ENCODE measurements at regions not wholly inside any gene's neighbourhood (a gene's known extent, or its start where the extent isn't known, plus 50 kb on each side); places are given as distances from the start of the nearest gene placed in this dataset.
"Not testable (repeated sequence)": the region's sequence is repeated elsewhere in the genome, so short reads cannot be mapped to it uniquely, and the experiment has no call there.

DNA sequence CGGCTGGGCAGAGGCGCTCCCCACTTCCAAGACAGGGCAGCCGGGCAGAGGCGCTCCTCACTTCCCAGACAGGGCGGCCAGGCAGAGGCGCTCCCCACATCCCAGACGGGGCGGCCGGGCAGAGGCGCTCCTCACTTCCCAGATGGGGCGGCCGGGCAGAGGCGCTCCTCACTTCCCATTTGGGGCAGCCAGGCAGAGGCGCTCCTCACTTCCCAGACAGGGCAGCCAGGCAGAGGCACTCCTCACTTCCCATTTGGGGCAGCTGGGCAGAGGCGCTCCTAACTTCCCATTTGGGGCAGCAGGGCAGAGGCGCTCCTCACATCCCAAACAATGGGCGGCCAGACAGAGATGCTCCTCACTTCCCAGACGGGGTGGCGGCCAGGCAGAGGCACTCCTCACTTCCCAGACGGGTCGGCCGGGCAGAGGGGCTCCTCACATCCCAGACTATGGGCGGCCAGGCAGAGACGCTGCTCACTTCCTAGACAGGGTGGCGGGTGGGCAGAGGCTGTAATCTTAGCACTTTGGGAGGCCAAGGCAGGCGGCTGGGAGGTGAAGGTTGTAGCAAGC is 344.4 kb downstream of the TUBA3C start:
- ATAC-seq (ENCODE audit: low FRiP score); DNase-seq (ENCODE audit: low spot score): not testable (repeated sequence)

DNA sequence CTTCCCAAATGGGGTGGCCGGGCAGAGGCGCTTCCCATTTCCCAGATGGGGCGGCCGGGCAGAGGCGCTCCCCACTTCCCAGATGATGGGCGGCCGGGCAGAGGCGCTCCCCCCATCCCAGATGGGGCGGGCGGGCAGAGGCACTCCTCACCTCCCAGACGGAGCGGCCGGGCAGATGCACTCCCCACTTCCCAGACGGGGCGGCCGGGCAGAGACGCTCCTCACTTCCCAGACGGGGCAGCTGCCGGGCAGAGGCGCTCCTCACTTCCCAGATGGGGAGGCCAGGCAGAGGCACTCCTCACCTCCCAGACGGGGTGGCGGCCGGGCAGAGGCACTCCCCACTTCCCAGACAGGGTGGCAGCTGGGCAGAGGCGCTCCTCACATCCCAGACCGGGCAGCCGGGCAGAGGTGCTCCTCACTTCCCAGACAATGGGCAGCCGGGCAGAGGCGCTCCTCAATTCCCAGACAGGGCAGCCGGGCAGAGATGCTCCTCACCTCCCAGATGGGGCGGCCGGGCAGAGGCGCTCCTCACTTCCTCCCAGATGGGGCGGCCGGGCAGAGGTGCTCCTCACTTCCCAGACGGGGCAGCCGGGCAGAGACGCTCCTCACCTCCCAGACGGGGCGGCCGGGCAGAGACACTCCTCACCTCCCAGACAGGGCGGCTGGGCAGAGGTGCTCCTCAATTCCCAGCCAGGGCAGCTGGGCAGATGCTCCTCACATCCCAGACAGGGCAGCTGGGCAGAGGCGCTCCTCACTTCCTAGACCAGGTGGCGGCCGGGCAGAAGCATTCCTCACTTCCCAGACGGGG is 345.0 kb downstream of the TUBA3C start:
- DNase-seq (ENCODE audit: low spot score); ATAC-seq (ENCODE audit: low FRiP score): not testable (repeated sequence)

DNA sequence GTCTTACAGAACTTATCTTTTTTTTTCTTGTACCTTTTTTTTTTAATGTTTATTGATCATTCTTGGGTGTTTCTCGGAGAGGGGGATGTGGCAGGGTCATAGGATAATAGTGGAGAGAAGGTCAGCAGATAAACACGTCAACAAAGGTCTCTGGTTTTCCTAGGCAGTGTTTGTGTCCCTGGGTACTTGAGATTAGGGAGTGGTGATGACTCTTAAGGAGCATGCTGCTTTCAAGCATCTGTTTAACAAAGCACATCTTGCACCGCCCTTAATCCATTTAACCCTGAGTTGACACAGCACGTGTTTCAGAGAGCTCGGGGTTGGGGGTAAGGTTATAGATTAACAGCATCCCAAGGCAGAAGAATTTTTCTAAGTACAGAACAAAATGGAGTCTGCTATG is 345.9 kb downstream of the TUBA3C start:
- ATAC-seq (ENCODE audit: low FRiP score); DNase-seq (ENCODE audit: low spot score): not testable (repeated sequence)

DNA sequence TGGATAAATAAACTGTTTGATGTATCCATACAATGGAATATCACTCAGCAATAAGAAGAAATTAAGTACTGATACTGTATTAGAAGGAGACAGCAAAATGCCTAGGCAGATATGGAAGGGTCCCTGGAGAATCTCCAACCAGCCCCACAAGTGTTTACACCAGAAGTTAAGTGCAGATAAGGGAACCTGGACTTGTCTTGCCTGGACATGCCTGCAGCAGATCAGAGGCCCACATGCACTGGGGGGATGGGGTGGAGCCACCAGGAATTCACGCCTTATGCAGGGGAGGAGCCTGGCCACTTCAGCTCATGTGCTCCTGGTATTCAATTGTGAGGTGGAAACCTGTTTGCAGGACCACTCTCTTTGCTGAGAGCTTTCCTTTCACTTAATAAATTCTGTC is 356.9 kb downstream of the TUBA3C start:
- not testable (repeated sequence) for DNase-seq (ENCODE audit: low spot score); ATAC-seq (ENCODE audit: low FRiP score)

DNA sequence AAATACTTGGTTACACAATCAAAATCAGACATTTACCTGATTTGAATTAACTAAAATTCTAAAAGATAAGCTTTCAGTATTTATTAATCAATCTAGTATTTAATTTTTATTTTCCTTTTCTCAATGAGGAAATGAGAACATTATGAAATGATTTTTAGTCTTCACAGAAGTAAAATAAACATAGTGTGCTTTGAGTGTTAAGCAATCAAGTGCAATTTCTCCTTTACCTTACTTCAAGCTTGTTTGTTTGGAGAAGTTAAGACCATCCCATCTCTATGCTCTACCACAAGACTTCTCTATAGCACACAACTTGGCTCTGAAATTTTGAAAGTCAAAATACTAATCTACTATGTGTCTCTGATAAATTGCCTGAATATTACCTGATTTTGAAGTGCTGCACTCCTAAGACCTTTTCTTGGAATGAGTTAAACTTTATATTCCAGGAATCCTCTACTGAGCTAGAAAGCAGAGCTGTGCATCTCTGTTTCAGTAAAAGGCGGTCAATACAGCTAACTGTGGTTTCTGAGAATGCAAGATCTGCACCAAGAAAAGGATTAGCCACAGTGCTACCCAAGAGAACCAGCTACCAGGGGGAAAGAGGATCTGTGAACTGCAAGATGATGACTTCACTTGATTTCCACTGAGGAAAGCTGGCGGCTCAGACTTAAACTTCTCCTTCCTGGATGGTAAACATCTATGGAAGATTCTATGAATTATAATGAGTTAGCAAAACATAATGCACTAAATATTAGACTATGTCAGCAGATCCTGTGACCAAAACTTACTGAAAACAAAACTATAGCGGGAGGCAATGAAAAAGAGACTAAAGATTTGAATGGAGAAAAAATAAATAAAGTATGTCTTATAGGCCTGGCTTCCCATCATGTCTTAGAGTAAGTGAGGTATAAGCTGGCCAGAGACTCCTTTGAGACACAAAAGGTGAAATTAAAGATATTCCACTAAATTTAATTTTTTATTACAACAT is 358.7 kb downstream of the TUBA3C start:
- not testable (repeated sequence) for ATAC-seq (ENCODE audit: low FRiP score); DNase-seq (ENCODE audit: low spot score)

DNA sequence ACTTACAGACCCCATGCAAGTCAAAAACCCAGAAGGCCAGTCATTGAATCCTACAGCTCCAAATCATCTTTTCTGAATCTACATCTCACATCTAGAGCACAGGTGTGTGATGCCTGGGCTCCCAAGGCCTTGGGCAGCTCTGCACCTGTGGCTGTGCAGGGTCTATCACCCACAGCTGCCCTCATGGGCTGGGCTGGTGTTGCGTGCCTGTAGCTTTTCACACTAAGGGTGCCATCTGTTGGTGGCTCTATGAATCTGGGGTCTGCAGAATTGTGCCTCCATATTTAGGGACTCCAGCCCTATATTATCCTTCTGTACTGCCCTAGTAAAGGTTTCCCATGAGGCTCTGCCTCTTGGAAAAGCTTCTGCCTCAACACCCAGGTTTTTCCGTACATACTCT is 407.6 kb downstream of the TUBA3C start:
- DNase-seq (ENCODE audit: low spot score); ATAC-seq (ENCODE audit: low FRiP score): not testable (repeated sequence)

DNA sequence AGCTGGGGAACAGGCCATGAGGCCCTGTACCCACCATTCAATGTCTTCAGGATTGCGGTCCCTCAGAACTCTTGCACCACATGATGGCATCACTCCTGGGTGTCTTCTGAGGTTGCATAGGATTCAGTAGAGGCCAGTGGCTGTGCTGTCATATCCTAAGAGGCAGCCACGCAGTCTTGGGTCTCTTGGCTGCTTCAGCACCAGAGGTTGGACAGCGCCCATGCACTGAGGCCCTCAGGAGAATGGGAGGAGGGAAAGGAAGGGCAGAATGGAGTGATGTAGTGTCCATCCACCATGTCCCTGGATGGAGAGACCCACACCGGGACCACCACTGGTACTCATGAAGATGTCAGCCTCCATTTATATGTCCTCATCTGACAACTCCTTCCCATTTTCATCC is 439.9 kb downstream of the TUBA3C start:
- not testable (repeated sequence) for ATAC-seq (ENCODE audit: low FRiP score); DNase-seq (ENCODE audit: low spot score)

DNA sequence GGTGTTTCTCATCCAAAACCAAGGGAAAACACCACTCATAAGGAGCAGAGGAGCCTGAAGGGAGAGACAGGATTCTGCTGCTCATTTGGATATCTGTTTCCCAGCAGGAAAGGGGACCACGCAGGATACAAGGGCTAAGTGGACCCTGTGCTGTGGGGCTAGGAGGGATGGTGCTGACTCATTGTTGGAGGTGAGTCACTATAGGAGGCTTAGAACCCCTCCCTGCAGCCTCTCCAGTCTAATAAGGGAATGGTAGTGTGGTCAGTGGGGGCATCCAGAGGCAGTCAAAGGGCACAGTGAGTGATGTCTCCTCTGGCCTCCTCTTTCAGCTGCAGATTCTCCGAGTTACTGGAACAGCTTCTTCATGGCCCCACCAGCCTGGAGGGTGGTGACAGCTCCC is 442.3 kb downstream of the TUBA3C start:
- ATAC-seq (ENCODE audit: low FRiP score) (no peak), DNase-seq (ENCODE audit: low spot score) (no peak)
- TF ChIP-seq, protein P1, sequence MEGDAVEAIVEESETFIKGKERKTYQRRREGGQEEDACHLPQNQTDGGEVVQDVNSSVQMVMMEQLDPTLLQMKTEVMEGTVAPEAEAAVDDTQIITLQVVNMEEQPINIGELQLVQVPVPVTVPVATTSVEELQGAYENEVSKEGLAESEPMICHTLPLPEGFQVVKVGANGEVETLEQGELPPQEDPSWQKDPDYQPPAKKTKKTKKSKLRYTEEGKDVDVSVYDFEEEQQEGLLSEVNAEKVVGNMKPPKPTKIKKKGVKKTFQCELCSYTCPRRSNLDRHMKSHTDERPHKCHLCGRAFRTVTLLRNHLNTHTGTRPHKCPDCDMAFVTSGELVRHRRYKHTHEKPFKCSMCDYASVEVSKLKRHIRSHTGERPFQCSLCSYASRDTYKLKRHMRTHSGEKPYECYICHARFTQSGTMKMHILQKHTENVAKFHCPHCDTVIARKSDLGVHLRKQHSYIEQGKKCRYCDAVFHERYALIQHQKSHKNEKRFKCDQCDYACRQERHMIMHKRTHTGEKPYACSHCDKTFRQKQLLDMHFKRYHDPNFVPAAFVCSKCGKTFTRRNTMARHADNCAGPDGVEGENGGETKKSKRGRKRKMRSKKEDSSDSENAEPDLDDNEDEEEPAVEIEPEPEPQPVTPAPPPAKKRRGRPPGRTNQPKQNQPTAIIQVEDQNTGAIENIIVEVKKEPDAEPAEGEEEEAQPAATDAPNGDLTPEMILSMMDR (IDR thresholded peaks at IDR 0.05): no peak

DNA sequence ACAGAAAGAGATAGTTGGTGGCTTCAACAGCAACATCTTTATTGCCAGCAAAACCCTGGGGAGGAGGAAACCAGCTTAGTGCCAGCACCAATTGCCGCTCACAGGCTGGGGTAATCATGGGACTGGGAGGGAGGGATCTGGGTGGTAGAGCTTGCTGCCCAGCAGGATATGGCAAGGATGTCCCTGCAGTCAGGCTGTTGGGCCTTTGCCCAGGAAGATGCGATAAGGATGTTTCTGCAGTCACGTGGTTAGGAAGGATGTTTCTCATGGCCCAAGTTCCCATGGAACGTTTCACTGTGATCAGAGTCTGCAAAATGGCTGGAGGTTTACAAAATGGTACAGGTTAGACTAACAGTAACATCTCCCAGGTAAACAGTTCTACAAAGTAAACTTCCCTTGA is 443.5 kb downstream of the TUBA3C start:
- DNase-seq (ENCODE audit: low spot score); ATAC-seq (ENCODE audit: low FRiP score): not testable (repeated sequence)

DNA sequence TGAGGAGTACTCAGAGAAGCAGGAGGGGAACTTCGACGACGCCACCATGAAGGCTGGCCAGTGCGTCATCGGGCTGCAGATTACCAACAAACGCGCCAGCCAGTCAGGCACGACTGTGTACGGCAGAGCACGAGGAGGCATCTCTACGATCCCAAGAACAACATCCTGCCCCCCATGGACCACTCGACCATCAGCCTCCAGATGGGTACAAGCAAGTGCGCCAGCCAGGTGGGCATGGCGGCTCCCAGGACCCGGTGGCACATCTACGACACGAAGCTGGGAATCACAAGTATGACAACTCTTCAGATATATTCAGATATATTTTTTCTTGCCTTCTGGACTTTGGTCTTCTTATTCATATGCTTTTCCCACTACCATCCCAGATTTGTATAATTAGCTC is 454.5 kb downstream of the TUBA3C start:
- ATAC-seq (ENCODE audit: low FRiP score); DNase-seq (ENCODE audit: low spot score): not testable (repeated sequence)

DNA sequence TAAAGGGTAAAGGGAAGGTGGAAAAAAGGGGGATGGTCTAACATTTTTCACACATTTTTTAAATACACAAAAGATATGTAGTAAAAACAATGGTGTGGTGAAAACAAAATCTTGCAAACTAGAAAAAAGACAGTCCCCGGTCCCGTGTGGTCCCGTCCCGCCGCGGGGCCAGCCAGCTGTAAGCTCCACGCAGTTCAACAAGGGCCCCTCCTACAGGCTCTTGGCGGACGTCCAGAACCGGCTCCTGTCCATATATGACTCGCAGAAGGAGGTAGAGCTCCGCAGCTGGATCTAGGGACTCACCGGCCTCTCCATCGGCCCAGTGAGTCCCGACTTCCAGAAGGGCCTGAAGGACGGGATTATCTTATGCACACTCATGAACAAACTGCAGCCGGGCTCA is 455.1 kb downstream of the TUBA3C start:
- ATAC-seq (ENCODE audit: low FRiP score); DNase-seq (ENCODE audit: low spot score): not testable (repeated sequence)

DNA sequence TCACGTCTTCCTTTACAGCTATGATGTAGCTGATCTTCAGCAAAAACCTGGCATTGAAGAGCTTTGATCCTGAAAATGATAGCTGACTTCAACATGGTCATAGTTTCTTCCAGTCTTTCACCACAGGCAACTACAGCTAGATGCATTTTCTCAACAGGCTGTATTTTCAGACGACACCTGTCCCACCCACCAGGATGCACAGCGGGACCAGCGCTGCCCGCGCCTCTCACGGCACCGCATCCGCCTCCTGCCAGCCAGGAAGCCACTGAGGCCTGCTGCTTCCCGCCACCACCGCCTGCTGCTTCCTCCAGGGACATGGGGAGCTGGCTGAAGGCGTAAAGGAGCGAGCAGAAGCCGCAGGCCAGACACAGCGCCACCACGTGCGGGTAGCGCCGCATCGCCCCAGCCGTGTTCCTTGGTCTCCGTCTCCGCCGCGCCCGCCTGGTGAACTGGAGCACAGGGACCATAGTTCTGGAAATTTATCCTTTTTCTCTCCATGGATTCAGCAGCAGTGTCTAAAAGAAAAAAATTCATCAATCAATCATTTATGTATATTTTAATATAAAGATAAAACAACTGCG is 456.3 kb downstream of the TUBA3C start:
- DNase-seq (ENCODE audit: low spot score); ATAC-seq (ENCODE audit: low FRiP score): not testable (repeated sequence)

DNA sequence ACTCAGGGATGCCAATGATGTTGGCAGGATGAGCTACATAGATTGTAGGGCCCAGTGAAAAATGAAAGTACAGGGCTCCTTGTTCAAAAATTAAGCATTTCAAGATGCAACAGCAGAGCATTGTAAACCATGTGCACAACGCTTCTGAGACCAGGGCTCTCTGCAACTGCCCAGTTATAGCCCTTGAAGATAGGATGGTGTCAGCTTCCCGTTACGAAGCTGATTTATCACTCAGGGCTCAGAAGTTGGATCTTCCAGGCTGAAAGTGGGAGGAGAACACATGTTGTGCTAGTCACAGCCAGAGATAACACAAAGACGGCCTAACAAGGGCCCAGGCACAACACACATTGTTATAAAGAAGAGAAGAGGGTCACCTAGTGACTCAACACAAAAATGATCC is 466.7 kb downstream of the TUBA3C start:
- DNase-seq (ENCODE audit: low spot score): no peak
- TF ChIP-seq, protein P1 (IDR thresholded peaks at IDR 0.05): no peak
- ATAC-seq (ENCODE audit: low FRiP score): no peak

DNA sequence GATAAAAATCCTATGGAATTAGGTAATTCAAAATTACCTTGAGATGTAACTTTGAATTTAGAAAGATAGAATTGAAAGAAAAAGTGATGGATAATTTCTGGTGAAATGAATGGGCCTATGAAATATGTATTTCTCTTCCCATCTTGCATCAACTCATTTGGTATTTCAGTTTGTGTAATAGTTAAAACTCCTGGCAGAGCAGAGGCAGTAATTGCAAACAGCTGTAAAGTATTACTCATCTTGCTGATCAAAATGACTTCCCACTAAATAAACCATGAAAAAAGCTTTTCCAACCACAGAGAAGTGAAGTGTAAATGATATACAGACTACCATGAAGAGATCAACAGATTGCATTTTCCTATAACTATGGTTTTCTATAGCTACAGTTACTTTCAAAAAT is 471.0 kb downstream of the TUBA3C start:
- ATAC-seq (ENCODE audit: low FRiP score); DNase-seq (ENCODE audit: low spot score): not testable (repeated sequence)

DNA sequence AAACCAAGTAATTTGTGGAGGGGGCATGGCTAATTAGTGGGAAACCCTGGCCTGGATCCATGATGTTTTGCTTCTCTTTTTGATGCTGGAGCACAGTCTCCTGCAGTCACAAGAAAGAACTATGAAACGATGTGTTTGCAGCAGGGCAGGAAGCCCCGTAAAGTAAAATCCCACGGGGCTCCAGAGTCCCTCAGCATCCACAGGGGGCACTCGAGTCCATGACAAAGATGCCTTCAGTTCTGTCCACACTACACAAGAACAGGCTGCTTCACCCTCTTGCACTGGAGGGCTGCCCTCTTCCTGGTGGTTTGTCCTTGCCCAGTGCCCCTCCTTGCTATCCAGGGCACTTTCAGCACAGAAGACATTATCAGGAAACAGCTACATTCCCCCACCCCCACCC is 475.1 kb downstream of the TUBA3C start:
- not testable (repeated sequence) for ATAC-seq (ENCODE audit: low FRiP score); DNase-seq (ENCODE audit: low spot score)

DNA sequence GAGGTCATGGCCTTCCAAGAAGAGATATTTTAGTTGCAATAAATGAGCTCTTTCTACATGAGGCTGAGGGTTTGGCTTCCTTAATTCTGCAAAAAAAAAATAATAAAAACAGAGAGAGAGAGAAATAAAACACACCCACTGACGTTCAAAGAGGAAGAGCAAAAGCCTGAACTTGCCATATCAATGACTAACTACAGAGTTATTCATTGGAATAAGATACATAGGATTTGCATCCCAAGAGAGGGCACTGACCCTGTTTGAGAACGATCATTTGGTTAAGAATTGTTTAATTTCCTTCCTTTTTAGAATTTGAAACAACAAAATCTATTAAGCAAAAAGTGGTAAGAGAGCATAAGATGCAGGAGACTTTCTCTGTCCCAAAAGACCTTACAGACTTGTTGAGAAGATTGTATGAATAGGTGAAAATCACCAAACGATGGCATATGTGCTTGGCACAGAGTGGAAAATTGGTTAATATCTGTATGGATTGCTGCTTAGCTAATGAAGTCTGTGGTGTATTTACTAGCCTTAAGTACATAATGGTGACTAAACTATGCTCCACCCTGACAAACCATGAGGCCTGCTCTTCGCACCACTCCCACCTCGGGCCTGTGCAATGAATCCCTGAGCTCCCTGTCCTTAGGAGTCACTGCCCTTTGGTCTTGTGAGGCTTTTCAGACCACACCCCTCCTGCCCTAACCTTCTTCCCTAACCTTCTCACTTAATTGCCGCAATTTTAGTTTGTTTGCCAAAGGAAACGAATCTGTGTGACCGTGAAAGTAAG is 479.0 kb downstream of the TUBA3C start:
- ATAC-seq (ENCODE audit: low FRiP score); DNase-seq (ENCODE audit: low spot score): not testable (repeated sequence)
